ENCODE measurements at regions not wholly inside any gene's neighbourhood (a gene's known extent, or its start where the extent isn't known, plus 50 kb on each side); places are given as distances from the start of the nearest gene placed in this dataset.

- no peak for DNase-seq (ENCODE audit: low spot score in 2 of 2)
- peaks cover 0 to 14% of the 10 kb centered on the region in 2 donors for H3K9me3 Mint-ChIP-seq
- H3K36me3 Mint-ChIP-seq, result peaks cover 0 to 13% of the 10 kb centered on the region in 2 donors
- ATAC-seq, result no peak
- H3K27ac Mint-ChIP-seq, result no peak overlapping the region
Observed at GRCh38 chr12:116404913-116405611, 127.6 kb upstream of the MED13L start.

- H3K36me3 Mint-ChIP-seq, result peaks cover 0 to 2% of the 10 kb centered on the region in 2 donors
- H3K27ac Mint-ChIP-seq, result no peak overlapping the region
- peaks cover 0 to 3% of the 10 kb centered on the region in 2 donors for H3K9me3 Mint-ChIP-seq
- DNase-seq (ENCODE audit: low spot score in 2 of 2) (no peak), ATAC-seq (no peak)
Observed at GRCh38 chr12:116406529-116406928, 129.0 kb upstream of the MED13L start.

GRCh38 chr12:116408489-116409250, 131.2 kb upstream of the MED13L start:
- no peak overlapping the region for H3K27ac Mint-ChIP-seq
- no peak for DNase-seq (ENCODE audit: low spot score in 2 of 2)

GRCh38 chr12:116411977-116412376, 134.5 kb upstream of the MED13L start:
- no peak for DNase-seq (ENCODE audit: low spot score in 2 of 2)
- ATAC-seq, result no peak
- H3K27ac Mint-ChIP-seq, result no peak overlapping the region
- H3K9me3 Mint-ChIP-seq, result no peaks in the 10 kb centered on the region
- no peaks in the 10 kb centered on the region for H3K36me3 Mint-ChIP-seq

More at GRCh38 chr12:116408489-116409250, 131.2 kb upstream of the MED13L start:
- Mint-ChIP-seq H3K9me3 (no peaks in the 10 kb centered on the region), H3K36me3 (no peaks in the 10 kb centered on the region)
- no peak for ATAC-seq

GRCh38 chr12:116414891-116415290, 137.4 kb upstream of the MED13L start:
- Mint-ChIP-seq H3K9me3 (no peaks in the 10 kb centered on the region), H3K36me3 (no peaks in the 10 kb centered on the region), H3K27ac (no peak overlapping the region)
- DNase-seq (ENCODE audit: low spot score in 2 of 2) (no peak), ATAC-seq (no peak)

- H3K9me3 Mint-ChIP-seq, result no peaks in the 10 kb centered on the region
- ATAC-seq (no peak), DNase-seq (ENCODE audit: low spot score in 2 of 2) (no peak)
- no peaks in the 10 kb centered on the region for H3K36me3 Mint-ChIP-seq
- H3K27ac Mint-ChIP-seq, result no peak overlapping the region
Observed at GRCh38 chr12:116415408-116416108, 138.1 kb upstream of the MED13L start.

GRCh38 chr12:116416166-116416565, 138.7 kb upstream of the MED13L start:
- no peak for ATAC-seq
- H3K9me3 Mint-ChIP-seq, result no peaks in the 10 kb centered on the region
- no peaks in the 10 kb centered on the region for H3K36me3 Mint-ChIP-seq
- H3K27ac Mint-ChIP-seq, result no peak overlapping the region
- no peak for DNase-seq (ENCODE audit: low spot score in 2 of 2)

GRCh38 chr12:116418551-116418950, 140.6 kb upstream of the MAP1LC3B2 start:
- Mint-ChIP-seq H3K27ac (no peak overlapping the region), H3K9me3 (peaks cover 0 to 7% of the 10 kb centered on the region in 2 donors)
- no peak for ATAC-seq

GRCh38 chr12:116420227-116420880, 138.8 kb upstream of the MAP1LC3B2 start:
- H3K36me3 Mint-ChIP-seq, result peaks cover 0 to 6% of the 10 kb centered on the region in 2 donors
- H3K9me3 Mint-ChIP-seq, result peaks cover 0 to 7% of the 10 kb centered on the region in 2 donors
- H3K27ac Mint-ChIP-seq, result no peak overlapping the region
- no peak for DNase-seq (ENCODE audit: low spot score in 2 of 2)
- ATAC-seq, result no peak

More at GRCh38 chr12:116418551-116418950, 140.6 kb upstream of the MAP1LC3B2 start:
- DNase-seq (ENCODE audit: low spot score in 2 of 2), result no peak
- H3K36me3 Mint-ChIP-seq, result peaks cover 0 to 6% of the 10 kb centered on the region in 2 donors

- DNase-seq (ENCODE audit: low spot score in 2 of 2) (no peak), ATAC-seq (no peak)
- H3K9me3 Mint-ChIP-seq, result peaks cover 0 to 7% of the 10 kb centered on the region in 2 donors
Observed at GRCh38 chr12:116421785-116422538, 137.2 kb upstream of the MAP1LC3B2 start.

GRCh38 chr12:116423094-116423493, 136.1 kb upstream of the MAP1LC3B2 start:
- no peak for DNase-seq (ENCODE audit: low spot score in 2 of 2)
- Mint-ChIP-seq H3K9me3 (peaks cover 0 to 7% of the 10 kb centered on the region in 2 donors), H3K36me3 (peaks cover 0 to 6% of the 10 kb centered on the region in 2 donors), H3K27ac (no peak overlapping the region)
- ATAC-seq, result no peak

More at GRCh38 chr12:116421785-116422538, 137.2 kb upstream of the MAP1LC3B2 start:
- peaks cover 0 to 6% of the 10 kb centered on the region in 2 donors for H3K36me3 Mint-ChIP-seq
- no peak overlapping the region for H3K27ac Mint-ChIP-seq

GRCh38 chr12:116425256-116426193, 133.7 kb upstream of the MAP1LC3B2 start:
- Mint-ChIP-seq H3K9me3 (peaks cover 0 to 7% of the 10 kb centered on the region in 2 donors), H3K27ac (peak overlapping the region in 1 of 2 donors; percentile 4), H3K36me3 (peaks cover 0 to 6% of the 10 kb centered on the region in 2 donors)
- DNase-seq (ENCODE audit: low spot score in 2 of 2), result no peak
- no peak for ATAC-seq

- peaks cover 0 to 6% of the 10 kb centered on the region in 2 donors for H3K36me3 Mint-ChIP-seq
- ATAC-seq (no peak), DNase-seq (ENCODE audit: low spot score in 2 of 2) (no peak)
- H3K9me3 Mint-ChIP-seq, result peaks cover 0 to 7% of the 10 kb centered on the region in 2 donors
- H3K27ac Mint-ChIP-seq, result no peak overlapping the region
Observed at GRCh38 chr12:116426391-116427136, 132.6 kb upstream of the MAP1LC3B2 start.

- Mint-ChIP-seq H3K36me3 (no peaks in the 10 kb centered on the region), H3K27ac (no peak overlapping the region), H3K9me3 (no peaks in the 10 kb centered on the region)
- DNase-seq (ENCODE audit: low spot score in 2 of 2), result no peak
- ATAC-seq, result no peak
Observed at GRCh38 chr12:116427200-116427930, 131.8 kb upstream of the MAP1LC3B2 start.

Measured in activated naive CD4-positive, alpha-beta T cell treated with anti-CD3 and anti-CD28 coated beads, Interleukin-2, amount 50 U/mL, for 72 hours (primary cell).